T-cell (primary cell): ENCODE measurements at regions not wholly inside any gene's neighbourhood (a gene's known extent, or its start where the extent isn't known, plus 50 kb on each side); places are given as distances from the start of the nearest gene placed in this dataset.

Source experiments
- ATAC-seq, 4 experiments: fragments of 200-7000 bp in 3 of 4; fragments of 150-1000 bp in 1 of 4; cut with Tn5 transposase; replicated peaks in 1 of 4; 1 replicate in 3 of 4; 2 replicates in 1 of 4; pipeline ENCODE4 v1.10.0; 2021; ENCODE audit warnings: moderate library complexity in 3 of 4, mild to moderate bottlenecking in 2 of 4, moderate number of reproducible peaks in 1 of 4
- CTCF ChIA-PET, 2 donors: fragments of 300-600 bp; sonication (Branson Sonifier 250); formaldehyde crosslinking; loops; one replicate each; lab custom pipeline; 2022; ENCODE audit warnings: antibody characterized with exemption in 2 of 2; lab: Charles Lee
- POLR2A ChIA-PET, 2 donors: fragments of 300-600 bp; sonication (Branson Sonifier 250); formaldehyde crosslinking; loops; one replicate each; lab custom pipeline; 2022; ENCODE audit warnings: antibody characterized with exemption in 2 of 2; lab: Charles Lee
- DNase-seq, 35 experiments: peaks; one replicate each; pipeline versions ENCODE4 v3.0.0 to v3.0.0-alpha.2; 2013 to 2023
- H3K27ac ChIP-seq: one replicate; pipeline ENCODE4 v1.5.1; 2013; ENCODE audit warnings: low read length
- H3K27me3 ChIP-seq, 2 experiments: replicated peaks in 1 of 2; 1 replicate in 1 of 2; 2 replicates in 1 of 2; pipeline versions ENCODE4 v1.6.1 to v1.7.0; 2013; ENCODE audit warnings: low read length in 1 of 2, mixed read lengths in 1 of 2; ENCODE audit not compliant: control insufficient read depth in 2 of 2, insufficient read depth in 2 of 2; ENCODE audit errors: extremely low read depth in 1 of 2
- H3K36me3 ChIP-seq, 2 donors: 1 replicate in 1 of 2; 2 replicates in 1 of 2; pipeline versions ENCODE4 v1.6.1 to v1.7.0; 2013; ENCODE audit warnings: low read length in 1 of 2; ENCODE audit not compliant: control insufficient read depth in 2 of 2, insufficient read depth in 1 of 2; ENCODE audit errors: extremely low read depth in 1 of 2
- H3K4me1 ChIP-seq, 2 experiments: 1 replicate in 1 of 2; 2 replicates in 1 of 2; pipeline versions ENCODE4 v1.6.1 to v1.7.0; 2013; ENCODE audit warnings: low read length in 2 of 2, mixed read lengths in 1 of 2; ENCODE audit not compliant: insufficient read depth in 2 of 2, control insufficient read depth in 1 of 2; ENCODE audit errors: extremely low read depth in 1 of 2
- H3K4me3 ChIP-seq, 2 donors: 1 replicate in 1 of 2; 2 replicates in 1 of 2; pipeline versions ENCODE4 v1.5.1 to v1.7.0; 2013; ENCODE audit warnings: mild to moderate bottlenecking in 2 of 2, low read length in 1 of 2, moderate library complexity in 1 of 2; ENCODE audit not compliant: control insufficient read depth in 1 of 2; ENCODE audit errors: extremely low read depth in 1 of 2
- H3K9me3 ChIP-seq: 2 replicates; pipeline ENCODE4 v1.7.0; 2013
- H3K27ac Mint-ChIP-seq, 2 donors: one replicate each; pipeline ENCODE4 v1.8.0; 2020 to 2021; ENCODE audit warnings: mild to moderate bottlenecking in 2 of 2, mixed read lengths in 2 of 2
- H3K27me3 Mint-ChIP-seq, 2 donors: one replicate each; pipeline ENCODE4 v1.8.0; 2021 to 2022; ENCODE audit warnings: mixed read lengths in 2 of 2
- H3K36me3 Mint-ChIP-seq: one replicate; pipeline ENCODE4 v1.8.0; 2021; ENCODE audit warnings: mixed read lengths
- H3K4me1 Mint-ChIP-seq, 3 donors: one replicate each; pipeline ENCODE4 v1.8.0; 2020 to 2022; ENCODE audit warnings: mixed read lengths in 3 of 3, mild to moderate bottlenecking in 1 of 3
- H3K4me3 Mint-ChIP-seq, 3 donors: one replicate each; pipeline ENCODE4 v1.8.0; 2020 to 2022; ENCODE audit warnings: mild to moderate bottlenecking in 3 of 3, mixed read lengths in 3 of 3, moderate library complexity in 3 of 3
- H3K9me3 Mint-ChIP-seq, 3 donors: one replicate each; pipeline ENCODE4 v1.8.0; 2020 to 2022; ENCODE audit warnings: mixed read lengths in 3 of 3
- WGBS: methylation state at CpG from one replicate; pipeline ENCODE4 v1.1.5; 2013; ENCODE audit warnings: missing lambda C conversion rate; ENCODE audit not compliant: insufficient coverage; 5-methylcytosine and 5-hydroxymethylcytosine counted together

DNA sequence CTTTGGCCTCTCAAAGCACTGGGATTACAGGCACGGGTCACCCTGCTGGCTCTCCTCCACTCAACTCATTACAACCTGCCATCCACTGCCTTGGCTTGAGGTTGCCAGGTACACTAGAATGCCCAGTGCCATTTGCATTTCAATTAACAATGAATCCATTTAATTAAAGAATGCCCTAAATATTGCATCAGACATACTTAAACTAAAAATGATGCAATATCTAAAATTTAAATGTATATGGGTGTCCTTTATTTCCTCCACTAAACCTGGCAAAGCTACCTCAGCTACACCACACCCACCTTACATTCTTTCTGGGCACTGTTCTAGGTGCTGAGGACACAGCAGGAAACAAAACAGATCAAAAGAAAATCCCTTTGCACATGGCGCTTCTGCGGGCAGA lies 382.2 kb upstream of the ZFHX3 start:
- Mint-ChIP-seq H3K4me1 (no peaks in the 10 kb centered on the region), H3K36me3 (no peaks in the 10 kb centered on the region), H3K4me3 (no peak overlapping the region), H3K27ac (no peak overlapping the region), H3K9me3 (peaks cover 0 to 12% (median 2%) of the 10 kb centered on the region in 3 donors), H3K27me3 (peaks cover 0 to 4% of the 10 kb centered on the region in 2 donors)
- ATAC-seq, result no peak
- H3K4me1 ChIP-seq, result no peaks in the 10 kb centered on the region
- peaks cover 0 to 3% of the 10 kb centered on the region in 2 experiments for H3K27me3 ChIP-seq
- no peak overlapping the region for H3K27ac ChIP-seq
- POLR2A ChIA-PET, result no interaction called here
- H3K9me3 ChIP-seq, result no peaks in the 10 kb centered on the region
- no peaks in the 10 kb centered on the region for H3K36me3 ChIP-seq
- no CpG with 5 or more reads among the region's 3 CpGs for WGBS
- H3K4me3 ChIP-seq, result no peak overlapping the region
- CTCF ChIA-PET, result no interaction called here
- no peak for DNase-seq

GRCh38 chr16:73428121-73428520 lies 380.2 kb upstream of the ZFHX3 start:
- Mint-ChIP-seq H3K9me3 (peaks cover 0 to 12% (median 2%) of the 10 kb centered on the region in 3 donors), H3K4me3 (no peak overlapping the region), H3K36me3 (no peaks in the 10 kb centered on the region), H3K4me1 (no peaks in the 10 kb centered on the region), H3K27me3 (peaks cover 0 to 4% of the 10 kb centered on the region in 2 donors), H3K27ac (no peak overlapping the region)
- WGBS, result 85% methylated on average over 8 of the region's 10 CpGs
- DNase-seq (no peak), ATAC-seq (no peak)
- Histone ChIP-seq H3K27me3 (no peaks in the 10 kb centered on the region), H3K36me3 (no peaks in the 10 kb centered on the region), H3K4me3 (no peak overlapping the region), H3K9me3 (no peaks in the 10 kb centered on the region), H3K4me1 (no peaks in the 10 kb centered on the region), H3K27ac (no peak overlapping the region)
- ChIA-PET CTCF (no interaction called here), POLR2A (no interaction called here)

- CTCF ChIA-PET, result no interaction called here
Observed at GRCh38 chr16:73427164-73427563, 379.2 kb upstream of the ZFHX3 start.

DNA sequence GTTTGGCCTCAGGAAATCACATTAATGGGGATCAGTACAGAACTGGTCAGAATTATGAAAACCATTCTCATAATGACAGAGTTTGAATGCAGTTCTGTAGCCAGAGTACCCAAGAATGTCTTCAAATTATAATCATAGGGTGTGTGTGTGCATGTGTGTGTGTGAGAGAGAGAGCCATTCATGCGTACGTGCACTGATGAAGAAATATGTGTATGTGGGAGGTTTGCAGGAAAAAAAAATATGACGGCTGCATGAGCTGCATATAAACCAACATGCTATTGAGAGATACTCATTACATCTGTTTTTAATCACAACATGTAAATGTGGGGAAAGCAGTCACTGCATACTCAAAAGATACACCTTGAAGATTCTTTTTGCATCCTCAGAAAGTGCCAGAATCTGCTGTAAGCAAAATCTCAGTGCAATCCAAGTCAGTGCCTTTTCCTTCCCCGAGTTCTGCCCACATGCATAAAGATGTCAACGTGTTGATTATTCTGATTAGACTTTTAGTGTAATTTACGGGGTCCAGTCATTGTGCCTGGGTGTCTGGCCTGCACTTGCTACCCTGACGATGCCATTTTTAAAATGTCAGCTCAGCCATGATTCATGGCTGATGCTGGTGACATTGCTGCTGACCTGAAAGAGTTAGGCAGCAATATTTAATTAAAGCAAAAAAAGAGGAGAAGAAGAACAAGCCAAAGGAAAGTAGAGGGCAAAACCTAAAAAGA lies 378.7 kb upstream of the ZFHX3 start:
- Histone ChIP-seq H3K4me1 (no peaks in the 10 kb centered on the region), H3K9me3 (no peaks in the 10 kb centered on the region), H3K27ac (no peak overlapping the region), H3K4me3 (no peak overlapping the region), H3K36me3 (no peaks in the 10 kb centered on the region), H3K27me3 (no peaks in the 10 kb centered on the region)
- Mint-ChIP-seq H3K36me3 (no peaks in the 10 kb centered on the region), H3K27ac (no peak overlapping the region), H3K4me3 (no peak overlapping the region), H3K4me1 (no peaks in the 10 kb centered on the region), H3K9me3 (peaks cover 0 to 12% (median 0%) of the 10 kb centered on the region in 3 donors), H3K27me3 (peaks cover 0 to 9% of the 10 kb centered on the region in 2 donors)
- ChIA-PET CTCF (no interaction called here), POLR2A (no interaction called here)
- DNase-seq, result no peak
- ATAC-seq, result no peak
- WGBS, result 56% methylated on average over 4 of the region's 7 CpGs

More at GRCh38 chr16:73427164-73427563, 379.2 kb upstream of the ZFHX3 start:
- no CpG with 5 or more reads among the region's 3 CpGs for WGBS
- Mint-ChIP-seq H3K4me1 (no peaks in the 10 kb centered on the region), H3K27me3 (peaks cover 0 to 9% of the 10 kb centered on the region in 2 donors), H3K27ac (no peak overlapping the region), H3K36me3 (no peaks in the 10 kb centered on the region), H3K9me3 (peaks cover 0 to 12% (median 2%) of the 10 kb centered on the region in 3 donors), H3K4me3 (no peak overlapping the region)
- POLR2A ChIA-PET, result no interaction called here
- Histone ChIP-seq H3K27ac (no peak overlapping the region), H3K27me3 (no peaks in the 10 kb centered on the region), H3K36me3 (no peaks in the 10 kb centered on the region), H3K9me3 (no peaks in the 10 kb centered on the region), H3K4me3 (no peak overlapping the region), H3K4me1 (no peaks in the 10 kb centered on the region)
- no peak for DNase-seq
- no peak for ATAC-seq

DNA sequence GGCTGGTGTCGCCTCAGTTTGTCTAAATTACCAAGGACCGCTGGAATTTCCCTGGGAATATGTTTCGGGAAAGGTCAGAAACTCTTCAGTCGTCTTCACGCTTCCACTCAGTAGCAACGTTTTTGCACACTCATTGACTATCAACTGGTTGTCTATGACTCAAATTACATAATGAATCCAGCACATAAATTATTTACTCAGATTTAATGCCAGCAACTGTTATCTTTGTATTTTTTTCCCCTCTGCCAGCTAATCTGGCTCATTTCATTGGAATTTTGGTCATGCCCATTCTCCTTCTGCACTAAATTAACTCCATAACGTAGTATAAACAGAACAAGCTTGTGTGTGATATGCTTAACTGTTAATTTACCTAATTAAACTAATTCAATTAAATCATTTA lies 372.7 kb upstream of the ZFHX3 start:
- Mint-ChIP-seq H3K27ac (no peak overlapping the region), H3K4me1 (no peaks in the 10 kb centered on the region), H3K4me3 (no peak overlapping the region), H3K36me3 (no peaks in the 10 kb centered on the region), H3K9me3 (no peaks in the 10 kb centered on the region), H3K27me3 (peaks cover 0 to 7% of the 10 kb centered on the region in 2 donors)
- WGBS, result 79% methylated on average over 6 of the region's 7 CpGs
- CTCF ChIA-PET, result no interaction called here
- ATAC-seq, result no peak
- Histone ChIP-seq H3K27me3 (no peaks in the 10 kb centered on the region), H3K36me3 (no peaks in the 10 kb centered on the region), H3K4me3 (no peak overlapping the region), H3K9me3 (no peaks in the 10 kb centered on the region), H3K4me1 (no peaks in the 10 kb centered on the region), H3K27ac (no peak overlapping the region)
- POLR2A ChIA-PET, result no interaction called here
- DNase-seq, result no peak

GRCh38 chr16:73420244-73420643 lies 372.3 kb upstream of the ZFHX3 start:
- Mint-ChIP-seq H3K27ac (no peak overlapping the region), H3K4me1 (no peaks in the 10 kb centered on the region), H3K36me3 (no peaks in the 10 kb centered on the region), H3K27me3 (peaks cover 0 to 7% of the 10 kb centered on the region in 2 donors), H3K4me3 (no peak overlapping the region), H3K9me3 (no peaks in the 10 kb centered on the region)
- H3K27me3 ChIP-seq, result no peaks in the 10 kb centered on the region
- H3K36me3 ChIP-seq, result no peaks in the 10 kb centered on the region
- WGBS, result 93% methylated on average over 2 of the region's 8 CpGs
- no peak for ATAC-seq
- H3K4me1 ChIP-seq, result no peaks in the 10 kb centered on the region
- H3K27ac ChIP-seq, result no peak overlapping the region
- ChIA-PET POLR2A (no interaction called here), CTCF (no interaction called here)
- H3K9me3 ChIP-seq, result no peaks in the 10 kb centered on the region
- no peak overlapping the region for H3K4me3 ChIP-seq
- no peak for DNase-seq
